ENCODE measurements at regions not wholly inside any gene's neighbourhood (a gene's known extent, or its start where the extent isn't known, plus 50 kb on each side); places are given as distances from the start of the nearest gene placed in this dataset.

DNA sequence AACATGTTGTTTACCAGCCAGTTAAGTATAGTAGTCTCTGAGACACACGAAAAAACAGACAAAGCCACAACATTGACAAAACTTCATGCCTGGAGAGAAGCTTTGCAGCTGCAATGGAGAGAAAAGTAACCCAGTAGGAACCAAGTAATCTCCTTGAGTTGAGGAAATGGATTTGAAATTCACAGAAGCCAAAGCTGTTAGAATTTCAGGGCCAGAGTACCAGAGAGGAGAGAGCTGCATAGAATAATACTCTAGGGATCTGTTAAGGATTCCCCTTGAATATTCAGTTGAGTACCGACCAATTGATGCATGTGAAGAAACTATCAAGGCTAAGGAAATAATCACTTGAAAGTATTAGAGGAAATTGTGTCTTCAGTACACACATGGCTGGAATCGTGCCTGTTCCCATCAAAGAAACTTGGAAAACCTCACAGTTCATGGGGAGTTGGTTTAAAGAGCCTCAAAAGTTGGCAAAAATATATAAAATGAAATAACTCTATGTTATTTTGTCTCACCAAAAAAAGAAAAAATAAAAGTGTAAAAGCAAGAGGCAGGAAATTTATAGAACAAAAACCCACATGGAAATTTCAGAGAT, 324.0 kb upstream of the NEGR1 start:
- Histone ChIP-seq H3K9me3 (ENCODE audit: insufficient read depth, low read length, severe bottlenecking) (no peaks in the 10 kb centered on the region), H2AFZ (ENCODE audit: low read depth, low read length) (no peak overlapping the region), H3K79me2 (ENCODE audit: insufficient read depth, low read length) (no peaks in the 10 kb centered on the region), H4K20me1 (ENCODE audit: insufficient read depth, low read length) (no peaks in the 10 kb centered on the region), H3K4me3 (ENCODE audit: low read depth in 1 of 2, low read length in 2 of 2) (no peak overlapping the region), H3K9ac (ENCODE audit: low read depth, low read length) (no peak overlapping the region), H3K27me3 (ENCODE audit: insufficient read depth, low read length, poor library complexity) (peaks cover 7% of the 10 kb centered on the region), H3K36me3 (ENCODE audit: insufficient read depth, low read length) (no peaks in the 10 kb centered on the region), H3K4me1 (ENCODE audit: insufficient read depth, low read length) (no peaks in the 10 kb centered on the region), H3K27ac (ENCODE audit: low read length) (no peak overlapping the region), H3K4me2 (ENCODE audit: insufficient read depth, low read length) (no peak overlapping the region)
- no peak for TF ChIP-seq CTCF (IDR thresholded peaks at IDR 0.05; ENCODE audit: borderline replicate concordance, extremely low read depth, low read length, poor library complexity, severe bottlenecking)
- TF ChIP-seq EZH2 (IDR thresholded peaks at IDR 0.05; ENCODE audit: borderline replicate concordance, low read depth, low read length, severe bottlenecking): no peak
- ATAC-seq (ENCODE audit: insufficient read depth, low read depth) (no peak), DNase-seq (no peak)

DNA sequence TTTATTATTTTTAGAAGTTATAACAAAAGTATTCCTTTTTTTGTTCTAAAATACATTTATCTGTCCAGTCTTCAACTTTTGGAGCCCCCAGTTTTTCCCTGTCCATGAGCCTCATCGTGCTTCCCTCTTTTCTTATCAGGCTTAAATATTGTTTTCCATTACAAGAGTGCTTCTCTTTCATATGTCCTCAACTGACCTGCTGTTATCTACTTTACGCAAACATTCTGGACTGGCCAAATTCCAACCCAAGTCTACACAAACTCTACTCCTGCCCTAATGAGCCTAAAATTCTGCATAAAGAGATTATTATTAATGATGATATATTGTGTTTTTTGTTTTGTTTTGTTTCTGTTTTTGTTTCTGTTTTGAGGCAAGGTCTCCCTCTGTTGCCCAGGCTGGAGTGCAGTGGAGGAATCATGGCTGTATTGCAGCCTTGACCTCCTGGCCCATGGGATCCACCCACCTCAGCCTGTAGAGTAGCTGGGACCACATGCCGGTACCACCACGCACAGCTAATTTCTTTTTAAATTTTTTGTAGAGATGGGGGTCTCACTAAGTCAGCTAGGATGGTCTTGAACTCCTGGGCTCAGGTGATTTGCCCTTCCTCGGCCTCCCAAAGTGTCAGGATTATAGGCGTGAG, 318.8 kb upstream of the NEGR1 start:
- no peaks in the 10 kb centered on the region for H3K79me2 ChIP-seq (ENCODE audit: insufficient read depth, low read length)
- ATAC-seq (ENCODE audit: insufficient read depth, low read depth) (no peak), DNase-seq (no peak)
- no peak overlapping the region for H3K9ac ChIP-seq (ENCODE audit: low read depth, low read length)
- no peaks in the 10 kb centered on the region for H3K9me3 ChIP-seq (ENCODE audit: insufficient read depth, low read length, severe bottlenecking)
- no peak overlapping the region for H3K4me2 ChIP-seq (ENCODE audit: insufficient read depth, low read length)
- H3K27me3 ChIP-seq (ENCODE audit: insufficient read depth, low read length, poor library complexity): no peaks in the 10 kb centered on the region
- TF ChIP-seq CTCF (IDR thresholded peaks at IDR 0.05; ENCODE audit: borderline replicate concordance, extremely low read depth, low read length, poor library complexity, severe bottlenecking) (no peak), EZH2 (IDR thresholded peaks at IDR 0.05; ENCODE audit: borderline replicate concordance, low read depth, low read length, severe bottlenecking) (no peak)
- H3K4me1 ChIP-seq (ENCODE audit: insufficient read depth, low read length): no peaks in the 10 kb centered on the region
- H2AFZ ChIP-seq (ENCODE audit: low read depth, low read length): no peak overlapping the region
- no peak overlapping the region for H3K27ac ChIP-seq (ENCODE audit: low read length)
- no peak overlapping the region for H3K4me3 ChIP-seq (ENCODE audit: low read depth in 1 of 2, low read length in 2 of 2)
- H4K20me1 ChIP-seq (ENCODE audit: insufficient read depth, low read length): no peaks in the 10 kb centered on the region
- H3K36me3 ChIP-seq (ENCODE audit: insufficient read depth, low read length): no peaks in the 10 kb centered on the region

- no peak for TF ChIP-seq EZH2 (IDR thresholded peaks at IDR 0.05; ENCODE audit: borderline replicate concordance, low read depth, low read length, severe bottlenecking)
- Histone ChIP-seq H3K27ac (ENCODE audit: low read length) (no peak overlapping the region), H3K79me2 (ENCODE audit: insufficient read depth, low read length) (no peaks in the 10 kb centered on the region), H3K27me3 (ENCODE audit: insufficient read depth, low read length, poor library complexity) (no peaks in the 10 kb centered on the region), H2AFZ (ENCODE audit: low read depth, low read length) (no peak overlapping the region), H3K9me3 (ENCODE audit: insufficient read depth, low read length, severe bottlenecking) (no peaks in the 10 kb centered on the region), H3K4me3 (ENCODE audit: low read depth in 1 of 2, low read length in 2 of 2) (no peak overlapping the region), H3K4me1 (ENCODE audit: insufficient read depth, low read length) (no peaks in the 10 kb centered on the region), H3K36me3 (ENCODE audit: insufficient read depth, low read length) (no peaks in the 10 kb centered on the region), H4K20me1 (ENCODE audit: insufficient read depth, low read length) (no peaks in the 10 kb centered on the region), H3K4me2 (ENCODE audit: insufficient read depth, low read length) (no peak overlapping the region), H3K9ac (ENCODE audit: low read depth, low read length) (no peak overlapping the region)
- ATAC-seq (ENCODE audit: insufficient read depth, low read depth): no peak
- no peak for DNase-seq
Measured at GRCh38 chr1:72586023-72586685, 303.8 kb upstream of the NEGR1 start.

- Histone ChIP-seq H3K9me3 (ENCODE audit: insufficient read depth, low read length, severe bottlenecking) (no peaks in the 10 kb centered on the region), H3K27ac (ENCODE audit: low read length) (no peak overlapping the region), H3K36me3 (ENCODE audit: insufficient read depth, low read length) (no peaks in the 10 kb centered on the region), H4K20me1 (ENCODE audit: insufficient read depth, low read length) (no peaks in the 10 kb centered on the region), H3K4me1 (ENCODE audit: insufficient read depth, low read length) (no peaks in the 10 kb centered on the region), H3K4me3 (ENCODE audit: low read depth in 1 of 2, low read length in 2 of 2) (no peak overlapping the region), H3K27me3 (ENCODE audit: insufficient read depth, low read length, poor library complexity) (no peaks in the 10 kb centered on the region), H2AFZ (ENCODE audit: low read depth, low read length) (no peak overlapping the region), H3K79me2 (ENCODE audit: insufficient read depth, low read length) (no peaks in the 10 kb centered on the region), H3K4me2 (ENCODE audit: insufficient read depth, low read length) (no peak overlapping the region), H3K9ac (ENCODE audit: low read depth, low read length) (no peak overlapping the region)
- DNase-seq: no peak
- ATAC-seq (ENCODE audit: insufficient read depth, low read depth): no peak
- TF ChIP-seq CTCF (IDR thresholded peaks at IDR 0.05; ENCODE audit: borderline replicate concordance, extremely low read depth, low read length, poor library complexity, severe bottlenecking) (no peak), EZH2 (IDR thresholded peaks at IDR 0.05; ENCODE audit: borderline replicate concordance, low read depth, low read length, severe bottlenecking) (no peak)
Measured at GRCh38 chr1:72579629-72580028, 297.3 kb upstream of the NEGR1 start.
